ENCODE measurements at regions not wholly inside any gene's neighbourhood (a gene's known extent, or its start where the extent isn't known, plus 50 kb on each side); places are given as distances from the start of the nearest gene placed in this dataset.
"Not testable (repeated sequence)": the region's sequence is repeated elsewhere in the genome, so short reads cannot be mapped to it uniquely, and the experiment has no call there.

DNA sequence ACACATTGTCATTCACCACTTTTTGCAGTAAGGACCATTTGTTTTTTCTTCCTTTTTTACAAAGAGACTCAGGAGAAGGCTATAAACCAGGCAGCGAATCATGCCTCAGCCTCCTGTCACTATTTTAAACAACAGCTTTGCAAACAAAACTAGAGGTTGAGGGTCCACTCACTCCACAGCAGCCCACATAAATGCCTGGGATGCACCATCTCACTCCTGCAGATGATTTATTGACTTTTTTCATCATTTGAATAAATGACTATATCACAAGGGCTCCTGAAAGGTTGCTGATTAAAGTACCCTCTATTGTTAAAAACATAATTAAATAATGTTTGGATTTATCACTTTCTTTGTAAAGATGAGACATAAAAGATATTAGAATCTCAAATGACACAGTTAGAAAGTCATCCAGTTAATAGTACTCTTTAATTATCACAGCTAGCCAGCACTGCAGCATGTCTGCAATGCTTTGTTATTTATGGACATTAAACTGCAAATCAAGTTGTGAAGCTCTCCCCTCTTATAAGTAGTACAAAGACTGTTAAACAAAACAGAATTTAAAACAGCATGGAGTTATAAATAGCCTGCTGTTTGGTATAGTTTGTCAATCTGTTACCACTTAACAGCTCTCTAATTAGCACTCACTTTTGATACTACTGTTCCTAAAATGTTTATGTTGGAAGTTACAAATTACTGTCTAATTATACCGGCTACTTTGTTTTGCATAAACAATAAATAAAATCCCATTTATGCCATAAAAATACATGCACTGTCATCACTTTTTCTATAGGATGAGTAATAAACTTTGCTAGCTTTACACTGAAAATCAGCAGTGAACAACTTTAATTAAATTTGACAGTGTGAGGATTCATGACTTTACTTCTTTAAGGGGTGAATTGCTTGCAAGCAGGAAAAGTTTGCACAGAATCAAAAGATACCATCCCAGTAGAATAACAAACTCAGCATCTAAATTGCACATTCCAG is 853.2 kb downstream of the UQCRFS1 start:
- no peak for DNase-seq (ENCODE audit: low read depth)
- no peak overlapping the region for H3K4me3 ChIP-seq (ENCODE audit: low read depth, low read length)
- TF ChIP-seq, protein P1, sequence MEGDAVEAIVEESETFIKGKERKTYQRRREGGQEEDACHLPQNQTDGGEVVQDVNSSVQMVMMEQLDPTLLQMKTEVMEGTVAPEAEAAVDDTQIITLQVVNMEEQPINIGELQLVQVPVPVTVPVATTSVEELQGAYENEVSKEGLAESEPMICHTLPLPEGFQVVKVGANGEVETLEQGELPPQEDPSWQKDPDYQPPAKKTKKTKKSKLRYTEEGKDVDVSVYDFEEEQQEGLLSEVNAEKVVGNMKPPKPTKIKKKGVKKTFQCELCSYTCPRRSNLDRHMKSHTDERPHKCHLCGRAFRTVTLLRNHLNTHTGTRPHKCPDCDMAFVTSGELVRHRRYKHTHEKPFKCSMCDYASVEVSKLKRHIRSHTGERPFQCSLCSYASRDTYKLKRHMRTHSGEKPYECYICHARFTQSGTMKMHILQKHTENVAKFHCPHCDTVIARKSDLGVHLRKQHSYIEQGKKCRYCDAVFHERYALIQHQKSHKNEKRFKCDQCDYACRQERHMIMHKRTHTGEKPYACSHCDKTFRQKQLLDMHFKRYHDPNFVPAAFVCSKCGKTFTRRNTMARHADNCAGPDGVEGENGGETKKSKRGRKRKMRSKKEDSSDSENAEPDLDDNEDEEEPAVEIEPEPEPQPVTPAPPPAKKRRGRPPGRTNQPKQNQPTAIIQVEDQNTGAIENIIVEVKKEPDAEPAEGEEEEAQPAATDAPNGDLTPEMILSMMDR (IDR thresholded peaks at IDR 0.05; ENCODE audit: low read depth, low read length, missing control alignments), result no peak

DNA sequence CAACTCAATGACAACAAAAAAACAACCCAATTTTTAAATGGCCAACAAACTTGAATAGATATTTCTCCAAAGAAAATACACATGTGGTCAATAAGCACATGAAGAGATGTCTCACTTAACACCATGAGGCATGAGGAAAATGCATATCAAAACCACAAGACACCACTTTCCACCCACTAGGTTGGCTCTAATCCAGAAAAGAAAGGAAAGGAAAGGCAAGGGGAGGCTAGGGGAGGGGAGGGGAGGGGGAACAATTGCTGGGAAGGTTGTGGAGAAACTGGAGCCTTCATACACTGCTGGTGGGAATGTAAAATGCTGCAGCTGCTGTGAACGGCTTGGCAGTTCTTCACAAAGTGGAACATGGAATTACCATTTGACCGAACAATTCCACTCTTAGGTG is 854.3 kb downstream of the UQCRFS1 start:
- H3K4me3 ChIP-seq (ENCODE audit: low read depth, low read length), result no peak overlapping the region
- TF ChIP-seq, protein P1 (IDR thresholded peaks at IDR 0.05; ENCODE audit: low read depth, low read length, missing control alignments), result no peak
- DNase-seq (ENCODE audit: low read depth), result no peak

DNA sequence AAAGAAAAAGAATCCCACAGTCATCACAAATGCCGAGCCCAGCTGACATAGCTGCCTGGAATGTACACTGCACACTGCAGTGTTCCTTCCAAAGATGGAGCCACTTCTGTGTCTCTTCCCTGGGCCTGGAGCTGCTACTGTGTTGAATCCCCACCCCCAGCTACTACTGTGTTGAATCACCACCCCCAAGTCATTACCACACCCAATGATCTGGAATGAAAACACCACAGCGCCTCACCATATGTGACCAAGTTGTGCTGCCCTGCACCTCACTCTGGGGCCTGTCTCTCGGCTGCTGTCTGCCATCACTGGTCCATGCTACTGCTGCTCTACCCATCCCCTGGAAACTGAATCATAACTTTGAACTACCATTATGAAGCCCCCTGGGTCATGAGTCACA is 861.2 kb downstream of the UQCRFS1 start:
- no peak overlapping the region for H3K4me3 ChIP-seq (ENCODE audit: low read depth, low read length)
- TF ChIP-seq, protein P1 (IDR thresholded peaks at IDR 0.05; ENCODE audit: low read depth, low read length, missing control alignments), result no peak
- DNase-seq (ENCODE audit: low read depth), result no peak

DNA sequence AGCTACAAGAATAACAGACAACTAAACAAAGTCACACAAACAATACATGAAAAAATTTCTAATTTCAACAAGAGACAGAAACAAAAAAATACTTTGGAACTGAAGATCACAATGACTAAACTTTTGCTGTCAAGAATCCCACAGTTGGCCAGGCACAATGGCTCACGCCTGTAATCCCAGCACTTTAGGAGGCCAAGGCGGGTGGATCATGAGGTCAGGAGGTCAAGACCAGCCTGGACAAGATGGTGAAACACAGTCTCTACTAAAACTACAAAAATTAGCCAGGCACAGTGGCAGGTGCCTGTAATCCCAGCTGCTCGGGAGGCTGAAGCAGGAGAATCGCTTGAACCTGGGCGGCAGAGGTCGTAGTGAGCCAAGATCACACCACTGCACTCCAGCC is 861.6 kb downstream of the UQCRFS1 start:
- DNase-seq (ENCODE audit: low read depth); H3K4me3 ChIP-seq (ENCODE audit: low read depth, low read length): not testable (repeated sequence)

DNA sequence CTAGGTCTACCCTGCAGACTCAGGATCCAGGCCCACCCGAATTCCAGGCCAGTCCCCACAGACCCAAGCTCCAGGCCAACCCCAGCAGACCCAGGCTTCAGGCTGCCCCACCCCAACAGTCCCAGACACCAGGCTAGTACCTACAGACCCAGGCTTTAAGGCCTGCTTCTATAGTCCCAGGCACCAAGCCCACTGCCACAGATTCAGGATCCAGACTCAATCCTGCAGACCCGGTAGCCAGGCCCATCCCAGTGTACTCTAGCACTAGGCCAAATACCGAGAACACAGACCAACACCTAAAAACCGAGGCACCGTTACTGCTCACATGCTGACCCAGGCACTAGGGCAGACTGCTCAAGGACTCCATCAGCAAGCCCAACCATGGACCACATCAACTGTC is 862.3 kb downstream of the UQCRFS1 start:
- no peak for DNase-seq (ENCODE audit: low read depth)
- H3K4me3 ChIP-seq (ENCODE audit: low read depth, low read length), result no peak overlapping the region
- TF ChIP-seq, protein P1 (IDR thresholded peaks at IDR 0.05; ENCODE audit: low read depth, low read length, missing control alignments), result no peak

DNA sequence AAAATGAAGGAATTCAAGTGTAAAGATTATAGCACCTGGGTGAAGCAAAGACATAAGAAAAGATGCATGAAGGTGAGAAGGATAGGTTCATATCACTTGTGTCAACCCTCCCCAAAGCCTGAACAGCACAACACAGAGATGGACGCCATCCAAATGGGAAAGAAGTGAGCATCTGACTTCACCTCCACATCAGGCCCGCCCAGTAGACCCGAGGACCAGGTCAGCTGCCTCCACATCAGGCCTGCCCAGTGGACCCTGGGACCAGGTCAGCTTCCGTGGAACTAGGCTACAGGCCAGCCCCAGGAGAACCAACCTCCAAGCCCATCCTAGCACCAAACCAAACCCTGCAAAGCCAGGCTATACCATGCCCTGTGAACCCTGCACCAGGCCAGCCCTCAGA is 862.9 kb downstream of the UQCRFS1 start:
- no peak overlapping the region for H3K4me3 ChIP-seq (ENCODE audit: low read depth, low read length)
- no peak for DNase-seq (ENCODE audit: low read depth)
- TF ChIP-seq, protein P1 (IDR thresholded peaks at IDR 0.05; ENCODE audit: low read depth, low read length, missing control alignments), result no peak

DNA sequence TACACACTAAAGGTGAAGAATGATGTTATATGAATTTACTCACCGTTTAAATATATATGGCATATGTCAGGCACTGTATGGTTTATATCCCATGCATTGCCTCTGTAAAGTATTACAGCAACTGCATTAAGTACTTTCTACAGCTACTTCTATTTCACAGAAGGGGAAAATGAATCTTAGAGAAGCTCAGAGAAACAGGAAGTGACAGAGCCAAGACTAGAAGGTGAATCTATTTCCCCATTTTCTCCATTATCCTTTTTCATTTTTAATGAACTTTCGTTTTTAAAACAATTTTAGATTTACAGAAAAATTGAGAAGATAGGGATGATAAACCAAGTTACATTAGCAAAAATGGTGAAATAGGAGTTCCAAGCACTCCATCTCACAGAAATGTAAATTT is 863.3 kb downstream of the UQCRFS1 start:
- TF ChIP-seq, protein P1 (IDR thresholded peaks at IDR 0.05; ENCODE audit: low read depth, low read length, missing control alignments), result no peak
- no peak overlapping the region for H3K4me3 ChIP-seq (ENCODE audit: low read depth, low read length)
- DNase-seq (ENCODE audit: low read depth), result no peak
